CD14-positive monocyte (primary cell): ENCODE measurements at regions not wholly inside any gene's neighbourhood (a gene's known extent, or its start where the extent isn't known, plus 50 kb on each side); places are given as distances from the start of the nearest gene placed in this dataset.

ENCODE experiments used
- DNase-seq, 3 donors: peaks; one replicate each; pipeline ENCODE4 v3.0.0-alpha.2; 2011 to 2022
- H2AFZ ChIP-seq: 2 replicates; pipeline ENCODE4 v1.6.0; 2012; ENCODE audit warnings: mild to moderate bottlenecking, low read depth, low read length, inconsistent platforms; ENCODE audit not compliant: insufficient read depth, poor library complexity, severe bottlenecking
- H3K27ac ChIP-seq, 2 donors: 1 replicate in 1 of 2; 2 replicates in 1 of 2; pipeline ENCODE4 v1.5.1; 2012 to 2013; ENCODE audit warnings: low read length in 2 of 2, control low read depth in 1 of 2, inconsistent platforms in 1 of 2, low read depth in 1 of 2, mild to moderate bottlenecking in 1 of 2
- H3K27me3 ChIP-seq, 2 donors: one replicate each; pipeline versions ENCODE4 v1.6.0 to v1.6.1; 2011 to 2013; ENCODE audit warnings: low read length in 2 of 2; ENCODE audit not compliant: control insufficient read depth in 2 of 2, insufficient read depth in 2 of 2
- H3K36me3 ChIP-seq, 2 donors: replicated peaks in 1 of 2; 1 replicate in 1 of 2; 2 replicates in 1 of 2; pipeline versions ENCODE4 v1.5.1 to v1.6.1; 2012 to 2013; ENCODE audit warnings: low read length in 2 of 2, control low read depth in 1 of 2, inconsistent platforms in 1 of 2, mild to moderate bottlenecking in 1 of 2; ENCODE audit not compliant: insufficient read depth in 2 of 2, control insufficient read depth in 1 of 2
- H3K4me1 ChIP-seq, 2 donors: 1 replicate in 1 of 2; 2 replicates in 1 of 2; pipeline versions ENCODE4 v1.5.1 to v1.6.1; 2012 to 2013; ENCODE audit warnings: low read length in 2 of 2, control low read depth in 1 of 2, inconsistent platforms in 1 of 2, mild to moderate bottlenecking in 1 of 2, moderate library complexity in 1 of 2; ENCODE audit not compliant: insufficient read depth in 2 of 2, control insufficient read depth in 1 of 2
- H3K4me2 ChIP-seq: replicated peaks from 2 replicates; pipeline ENCODE3; 2012; ENCODE audit warnings: low read length, moderate library complexity, mild to moderate bottlenecking; ENCODE audit not compliant: poor library complexity, severe bottlenecking; ENCODE audit errors: extremely low read depth
- H3K4me3 ChIP-seq, 3 experiments: fragments of 200-600 bp in 1 of 3; sonication (generic) in 1 of 3; replicated peaks in 1 of 3; 1 replicate in 2 of 3; 2 replicates in 1 of 3; pipeline ENCODE4 v1.5.1; 2011 to 2013; ENCODE audit warnings: low read length in 3 of 3, mild to moderate bottlenecking in 3 of 3, control low read depth in 2 of 3, low read depth in 2 of 3, inconsistent platforms in 1 of 3, moderate library complexity in 1 of 3
- H3K79me2 ChIP-seq: 2 replicates; pipeline ENCODE4 v1.6.0; 2012; ENCODE audit warnings: mild to moderate bottlenecking, control low read depth, inconsistent platforms, low read length, moderate library complexity; ENCODE audit not compliant: insufficient read depth
- H3K9ac ChIP-seq: 2 replicates; pipeline ENCODE4 v1.6.0; 2017; ENCODE audit warnings: low read length, mild to moderate bottlenecking; ENCODE audit not compliant: insufficient read depth, poor library complexity, severe bottlenecking
- H3K9me3 ChIP-seq, 2 donors: replicated peaks in 1 of 2; 1 replicate in 1 of 2; 2 replicates in 1 of 2; pipeline versions ENCODE4 v1.5.1 to v1.6.1; 2012 to 2013; ENCODE audit warnings: low read length in 2 of 2, control low read depth in 1 of 2; ENCODE audit not compliant: control insufficient read depth in 1 of 2, insufficient read depth in 1 of 2
- H4K20me1 ChIP-seq: 2 replicates; pipeline ENCODE4 v1.6.0; 2012; ENCODE audit warnings: mild to moderate bottlenecking, low read length, control low read depth, moderate library complexity; ENCODE audit not compliant: insufficient read depth
- H3K27ac Mint-ChIP-seq, 7 donors: one replicate each; pipeline ENCODE4 v1.8.0; 2020; ENCODE audit warnings: mild to moderate bottlenecking in 7 of 7, mixed read lengths in 7 of 7, moderate library complexity in 6 of 7, inconsistent platforms in 2 of 7
- H3K27me3 Mint-ChIP-seq, 3 donors: one replicate each; pipeline ENCODE4 v1.8.0; 2021 to 2022; ENCODE audit warnings: low read depth in 3 of 3, mild to moderate bottlenecking in 3 of 3, mixed read lengths in 3 of 3, moderate library complexity in 3 of 3, inconsistent platforms in 1 of 3
- H3K36me3 Mint-ChIP-seq, 2 donors: one replicate each; pipeline ENCODE4 v1.8.0; 2020; ENCODE audit warnings: mixed read lengths in 2 of 2, inconsistent platforms in 1 of 2, mild to moderate bottlenecking in 1 of 2
- H3K4me1 Mint-ChIP-seq: one replicate; pipeline ENCODE4 v1.8.0; 2020; ENCODE audit warnings: mild to moderate bottlenecking, mixed read lengths
- H3K4me3 Mint-ChIP-seq, 2 donors: one replicate each; pipeline ENCODE4 v1.8.0; 2020; ENCODE audit warnings: mild to moderate bottlenecking in 2 of 2, mixed read lengths in 2 of 2, moderate library complexity in 1 of 2
- H3K9me3 Mint-ChIP-seq, 7 donors: one replicate each; pipeline ENCODE4 v1.8.0; 2020 to 2022; ENCODE audit warnings: mixed read lengths in 7 of 7, mild to moderate bottlenecking in 6 of 7, moderate library complexity in 6 of 7, inconsistent platforms in 2 of 7
- CTCF ChIP-seq: fragments of 200-600 bp; IDR thresholded peaks from one replicate; pipeline ENCODE4 v1.8.0; 2022; ENCODE audit warnings: antibody characterized with exemption, mild to moderate bottlenecking
- WGBS: methylation state at CpG from one replicate; pipeline ENCODE4 v1.1.5; 2013; ENCODE audit warnings: missing lambda C conversion rate; ENCODE audit not compliant: insufficient coverage; 5-methylcytosine and 5-hydroxymethylcytosine counted together
- intact Hi-C, 2 donors: fragments of 100-400 bp; cut with micrococcal nuclease; formaldehyde crosslinking; loops; one replicate each; pipeline versions ENCODE4 v1.15.0 to v1.15.1; 2023

DNA sequence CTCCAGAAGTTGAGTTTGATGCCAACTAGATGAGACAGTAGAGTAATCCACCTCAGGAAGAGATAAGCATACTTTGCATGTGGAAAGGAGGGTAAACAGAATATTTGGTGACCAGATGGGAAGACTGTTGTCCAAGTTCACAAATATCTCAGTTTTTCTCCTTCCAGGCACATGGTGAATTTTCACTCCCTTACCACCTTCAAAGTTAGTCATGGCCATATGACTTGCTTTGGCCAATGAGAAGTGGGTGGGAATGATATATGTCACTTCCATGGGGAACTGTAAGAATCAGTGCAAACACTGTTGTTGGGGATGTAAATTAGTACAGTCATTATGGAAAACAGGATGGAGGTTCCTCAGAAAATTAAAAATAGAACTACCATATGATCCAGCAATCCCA lies 105.8 kb downstream of the SPATA19 start:
- Mint-ChIP-seq H3K27me3 (peaks cover 0 to 1% (median 0%) of the 10 kb centered on the region in 3 donors), H3K4me1 (no peaks in the 10 kb centered on the region), H3K9me3 (peaks cover 0 to 6% (median 3%) of the 10 kb centered on the region in 7 donors), H3K27ac (no peak overlapping the region), H3K36me3 (no peaks in the 10 kb centered on the region), H3K4me3 (no peak overlapping the region)
- Histone ChIP-seq H3K4me3 (no peak overlapping the region), H3K79me2 (no peaks in the 10 kb centered on the region), H3K27ac (no peak overlapping the region), H3K4me1 (no peaks in the 10 kb centered on the region), H3K4me2 (no peak overlapping the region), H2AFZ (no peak overlapping the region), H3K27me3 (no peaks in the 10 kb centered on the region), H3K9me3 (peaks cover 0 to 7% of the 10 kb centered on the region in 2 donors), H3K36me3 (no peaks in the 10 kb centered on the region), H3K9ac (no peak overlapping the region), H4K20me1 (no peaks in the 10 kb centered on the region)
- no peak for TF ChIP-seq CTCF
- DNase-seq = no peak
- intact Hi-C loops = no loop called here

DNA sequence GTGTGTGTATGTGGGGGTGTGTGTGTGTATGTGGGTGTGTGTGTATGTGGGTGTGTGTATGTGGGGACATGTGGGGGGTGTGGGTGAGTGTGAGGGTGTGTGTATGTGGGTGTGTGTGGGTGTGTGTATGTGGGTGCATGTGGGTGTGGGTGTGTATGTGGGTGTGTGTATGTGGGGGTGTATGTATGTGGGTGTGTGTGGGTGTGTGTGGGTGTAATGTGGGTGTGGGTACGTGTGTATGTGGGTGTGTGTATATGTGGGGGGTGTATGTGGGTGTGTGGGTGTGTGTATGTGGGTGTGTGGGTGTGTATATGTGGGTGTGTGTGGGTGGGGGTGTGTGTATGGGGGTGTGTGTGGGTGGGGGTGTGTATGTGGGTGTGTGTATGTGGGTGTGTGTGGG lies 106.7 kb downstream of the SPATA19 start:
- Histone ChIP-seq H3K9ac (no peak overlapping the region), H3K27me3 (no peaks in the 10 kb centered on the region), H3K4me2 (no peak overlapping the region), H4K20me1 (no peaks in the 10 kb centered on the region), H3K9me3 (peaks cover 0 to 7% of the 10 kb centered on the region in 2 donors), H2AFZ (no peak overlapping the region), H3K36me3 (no peaks in the 10 kb centered on the region), H3K79me2 (no peaks in the 10 kb centered on the region), H3K27ac (no peak overlapping the region), H3K4me1 (no peaks in the 10 kb centered on the region), H3K4me3 (no peak overlapping the region)
- Mint-ChIP-seq H3K4me1 (no peaks in the 10 kb centered on the region), H3K36me3 (no peaks in the 10 kb centered on the region), H3K27me3 (peaks cover 0 to 1% (median 0%) of the 10 kb centered on the region in 3 donors), H3K4me3 (no peak overlapping the region), H3K27ac (no peak overlapping the region), H3K9me3 (peaks cover 0 to 6% (median 3%) of the 10 kb centered on the region in 7 donors)
- intact Hi-C loops = no loop called here
- DNase-seq = no peak
- WGBS = 79% methylated on average over 1 of the region's 1 CpG
- TF ChIP-seq CTCF = no peak
